HFFc6 (cell line): ENCODE measurements at regions not wholly inside any gene's neighbourhood (a gene's known extent, or its start where the extent isn't known, plus 50 kb on each side); places are given as distances from the start of the nearest gene placed in this dataset.

ENCODE experiments used
- DNase-seq: peaks from one replicate; pipeline ENCODE4 v3.0.0-alpha.2; 2018
- H3K27ac Mint-ChIP-seq: 2 replicates; pipeline ENCODE4 v1.8.0; 2020; ENCODE audit warnings: mild to moderate bottlenecking, mixed read lengths
- H3K27me3 Mint-ChIP-seq: 2 replicates; pipeline ENCODE4 v1.8.0; 2021; ENCODE audit warnings: mild to moderate bottlenecking, moderate library complexity, mixed read lengths; ENCODE audit not compliant: insufficient read depth
- H3K36me3 Mint-ChIP-seq: 2 replicates; pipeline ENCODE4 v1.8.0; 2021; ENCODE audit warnings: low read depth, mixed read lengths
- H3K4me1 Mint-ChIP-seq: 2 replicates; pipeline ENCODE4 v1.8.0; 2020; ENCODE audit warnings: low read depth, mixed read lengths
- H3K4me3 Mint-ChIP-seq: 2 replicates; pipeline ENCODE4 v1.8.0; 2020; ENCODE audit warnings: mild to moderate bottlenecking, moderate library complexity, mixed read lengths
- H3K9me3 Mint-ChIP-seq: 2 replicates; pipeline ENCODE4 v1.8.0; 2020; ENCODE audit warnings: mild to moderate bottlenecking, mixed read lengths
- TF ChIP-seq, protein P1 (sequence below): fragments of 200-600 bp; sonication (generic); IDR thresholded peaks from 2 replicates; pipeline ENCODE4 v1.5.0; 2021; ENCODE audit warnings: antibody characterized with exemption, mild to moderate bottlenecking

- no peak overlapping the region for H3K27ac Mint-ChIP-seq
- TF ChIP-seq, protein P1, sequence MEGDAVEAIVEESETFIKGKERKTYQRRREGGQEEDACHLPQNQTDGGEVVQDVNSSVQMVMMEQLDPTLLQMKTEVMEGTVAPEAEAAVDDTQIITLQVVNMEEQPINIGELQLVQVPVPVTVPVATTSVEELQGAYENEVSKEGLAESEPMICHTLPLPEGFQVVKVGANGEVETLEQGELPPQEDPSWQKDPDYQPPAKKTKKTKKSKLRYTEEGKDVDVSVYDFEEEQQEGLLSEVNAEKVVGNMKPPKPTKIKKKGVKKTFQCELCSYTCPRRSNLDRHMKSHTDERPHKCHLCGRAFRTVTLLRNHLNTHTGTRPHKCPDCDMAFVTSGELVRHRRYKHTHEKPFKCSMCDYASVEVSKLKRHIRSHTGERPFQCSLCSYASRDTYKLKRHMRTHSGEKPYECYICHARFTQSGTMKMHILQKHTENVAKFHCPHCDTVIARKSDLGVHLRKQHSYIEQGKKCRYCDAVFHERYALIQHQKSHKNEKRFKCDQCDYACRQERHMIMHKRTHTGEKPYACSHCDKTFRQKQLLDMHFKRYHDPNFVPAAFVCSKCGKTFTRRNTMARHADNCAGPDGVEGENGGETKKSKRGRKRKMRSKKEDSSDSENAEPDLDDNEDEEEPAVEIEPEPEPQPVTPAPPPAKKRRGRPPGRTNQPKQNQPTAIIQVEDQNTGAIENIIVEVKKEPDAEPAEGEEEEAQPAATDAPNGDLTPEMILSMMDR: no peak
- H3K4me1 Mint-ChIP-seq: no peaks in the 10 kb centered on the region
- H3K27me3 Mint-ChIP-seq: no peaks in the 10 kb centered on the region
- DNase-seq: no peak
- H3K36me3 Mint-ChIP-seq: no peaks in the 10 kb centered on the region
- no peak overlapping the region for H3K4me3 Mint-ChIP-seq
- H3K9me3 Mint-ChIP-seq: peaks cover 35% of the 10 kb centered on the region
These were observed 540.2 kb downstream of the GATA3 start for GRCh38 chr10:8594711-8595110.

DNA sequence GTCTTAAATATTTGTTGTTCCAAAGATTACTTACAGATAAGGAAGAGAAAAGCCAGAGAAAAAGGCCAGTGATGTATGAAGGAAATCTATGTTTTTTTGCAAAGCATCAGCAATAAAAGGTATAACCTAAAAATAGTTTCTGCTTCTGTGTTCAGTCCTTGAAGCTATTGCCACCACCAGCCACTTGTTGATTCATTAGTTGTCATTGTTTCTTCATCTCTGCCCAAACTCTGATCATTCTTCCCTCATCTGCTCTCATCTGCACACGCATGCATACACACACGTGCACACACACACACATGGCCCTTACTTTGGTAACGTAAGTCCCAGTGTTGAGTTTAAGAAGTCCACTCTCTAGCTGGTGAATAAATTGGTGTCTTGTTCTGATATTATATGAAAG, 540.7 kb downstream of the GATA3 start:
- Mint-ChIP-seq H3K27ac (no peak overlapping the region), H3K4me3 (no peak overlapping the region), H3K9me3 (peaks cover 40% of the 10 kb centered on the region), H3K4me1 (no peaks in the 10 kb centered on the region), H3K27me3 (no peaks in the 10 kb centered on the region), H3K36me3 (no peaks in the 10 kb centered on the region)
- DNase-seq: no peak
- TF ChIP-seq, protein P1: no peak

DNA sequence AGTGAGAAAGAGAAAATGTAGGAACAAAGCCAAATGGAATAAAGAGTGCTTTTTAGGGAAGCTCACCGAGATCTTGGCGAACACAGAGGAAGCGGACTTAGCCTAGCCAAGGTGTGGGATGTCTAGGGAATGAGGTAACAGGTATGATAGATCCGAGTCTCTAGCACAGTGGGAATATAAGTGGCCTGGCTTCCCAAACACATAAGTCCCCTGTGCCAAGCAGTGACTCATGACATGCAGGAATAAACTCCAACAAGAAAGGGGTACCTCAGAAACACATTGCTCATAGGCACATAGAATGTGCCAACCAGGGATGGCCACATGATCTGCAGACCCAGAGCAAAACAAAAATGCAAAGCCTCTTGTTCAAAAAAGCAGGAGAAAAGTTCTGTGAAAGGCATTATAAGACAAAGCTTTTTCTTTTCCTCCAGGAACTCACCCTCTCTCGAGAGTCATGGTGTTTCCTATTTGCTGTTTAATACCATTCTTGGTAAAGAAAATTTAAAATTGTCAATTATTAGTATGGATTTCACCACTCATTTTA, 542.5 kb downstream of the GATA3 start:
- H3K27ac Mint-ChIP-seq: no peak overlapping the region
- no peak for DNase-seq
- H3K36me3 Mint-ChIP-seq: no peaks in the 10 kb centered on the region
- peaks cover 39% of the 10 kb centered on the region for H3K9me3 Mint-ChIP-seq
- no peaks in the 10 kb centered on the region for H3K27me3 Mint-ChIP-seq
- TF ChIP-seq, protein P1: no peak
- no peaks in the 10 kb centered on the region for H3K4me1 Mint-ChIP-seq
- H3K4me3 Mint-ChIP-seq: no peak overlapping the region

- H3K4me3 Mint-ChIP-seq: no peak overlapping the region
- TF ChIP-seq, protein P1: no peak
- DNase-seq: no peak
- peaks cover 36% of the 10 kb centered on the region for H3K9me3 Mint-ChIP-seq
- H3K27me3 Mint-ChIP-seq: no peaks in the 10 kb centered on the region
- no peaks in the 10 kb centered on the region for H3K36me3 Mint-ChIP-seq
- H3K4me1 Mint-ChIP-seq: no peaks in the 10 kb centered on the region
- no peak overlapping the region for H3K27ac Mint-ChIP-seq
These were observed 545.7 kb downstream of the GATA3 start for GRCh38 chr10:8600192-8600591.

- H3K4me3 Mint-ChIP-seq: no peak overlapping the region
- H3K4me1 Mint-ChIP-seq: no peaks in the 10 kb centered on the region
- peaks cover 37% of the 10 kb centered on the region for H3K9me3 Mint-ChIP-seq
- no peaks in the 10 kb centered on the region for H3K36me3 Mint-ChIP-seq
- TF ChIP-seq, protein P1: no peak
- DNase-seq: no peak
- peaks cover 2% of the 10 kb centered on the region; the same call in 1 of the 2 replicates for H3K27me3 Mint-ChIP-seq
- H3K27ac Mint-ChIP-seq: no peak overlapping the region
These were observed 548.3 kb downstream of the GATA3 start for GRCh38 chr10:8602821-8603220.

DNA sequence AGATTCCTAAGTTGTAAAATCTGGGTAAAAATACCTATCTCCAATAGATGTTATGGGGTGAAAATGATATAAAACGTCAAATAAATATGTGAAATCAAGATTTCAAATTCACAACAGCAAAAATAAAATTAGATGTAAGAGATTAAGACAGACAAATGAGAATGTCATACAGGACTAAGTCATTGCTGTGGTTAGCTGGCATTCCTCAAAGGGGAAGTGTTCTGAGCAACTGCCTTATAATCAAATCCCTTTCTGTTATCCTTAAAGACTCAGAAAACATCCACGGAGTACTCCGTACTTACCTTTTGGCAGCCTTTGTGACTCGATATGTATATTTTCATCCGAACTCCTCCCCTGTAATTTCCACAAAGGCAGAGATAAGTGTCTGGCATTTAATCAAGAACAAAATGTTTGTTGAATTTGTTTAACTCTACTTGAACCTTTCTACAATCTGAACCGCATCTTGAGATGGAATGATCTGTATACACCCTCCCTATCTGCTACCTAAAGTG, 559.6 kb downstream of the GATA3 start:
- H3K36me3 Mint-ChIP-seq: no peaks in the 10 kb centered on the region
- H3K4me3 Mint-ChIP-seq: no peak overlapping the region
- no peaks in the 10 kb centered on the region for H3K4me1 Mint-ChIP-seq
- no peak for DNase-seq
- no peak overlapping the region for H3K27ac Mint-ChIP-seq
- TF ChIP-seq, protein P1: no peak
- no peaks in the 10 kb centered on the region for H3K27me3 Mint-ChIP-seq
- peaks cover 27% of the 10 kb centered on the region for H3K9me3 Mint-ChIP-seq
